ENCODE measurements at regions not wholly inside any gene's neighbourhood (a gene's known extent, or its start where the extent isn't known, plus 50 kb on each side); places are given as distances from the start of the nearest gene placed in this dataset.
"Not testable (repeated sequence)": the region's sequence is repeated elsewhere in the genome, so short reads cannot be mapped to it uniquely, and the experiment has no call there.

- CTCF ChIA-PET: no interaction called here
- no peak for TF ChIP-seq CTCF (IDR thresholded peaks at IDR 0.05; ENCODE audit: low read depth, low read length)
- POLR2A ChIA-PET: no interaction called here
These were observed 96.0 kb upstream of the VGLL4 start for GRCh38 chr3:11739706-11740105.

GRCh38 chr3:11739123-11739522 is 95.4 kb upstream of the VGLL4 start:
- Histone ChIP-seq H3K9me3 (ENCODE audit: control insufficient read depth, insufficient read depth, low read length) (no peaks in the 10 kb centered on the region; the same call in 1 of the 2 replicates), H3K4me3 (ENCODE audit: low read depth, low read length) (no peak overlapping the region), H3K27ac (ENCODE audit: low read depth, low read length) (no peak overlapping the region), H3K27me3 (ENCODE audit: control insufficient read depth, insufficient read depth, low read length) (peaks cover 33% of the 10 kb centered on the region)
- no peak for TF ChIP-seq CTCF (IDR thresholded peaks at IDR 0.05; ENCODE audit: low read depth, low read length)
- ChIA-PET POLR2A (no interaction called here), CTCF (no interaction called here)
- no peak for DNase-seq (ENCODE audit: low read depth, low spot score)

More at GRCh38 chr3:11739706-11740105, 96.0 kb upstream of the VGLL4 start:
- H3K27ac ChIP-seq (ENCODE audit: low read depth, low read length): no peak overlapping the region
- no peaks in the 10 kb centered on the region; the same call in 1 of the 2 replicates for H3K9me3 ChIP-seq (ENCODE audit: control insufficient read depth, insufficient read depth, low read length)
- H3K27me3 ChIP-seq (ENCODE audit: control insufficient read depth, insufficient read depth, low read length): peaks cover 33% of the 10 kb centered on the region
- DNase-seq (ENCODE audit: low read depth, low spot score): no peak
- H3K4me3 ChIP-seq (ENCODE audit: low read depth, low read length): no peak overlapping the region

- Histone ChIP-seq H3K27ac (ENCODE audit: low read depth, low read length) (no peak overlapping the region), H3K27me3 (ENCODE audit: control insufficient read depth, insufficient read depth, low read length) (peaks cover 29% of the 10 kb centered on the region), H3K4me3 (ENCODE audit: low read depth, low read length) (no peak overlapping the region), H3K9me3 (ENCODE audit: control insufficient read depth, insufficient read depth, low read length) (no peaks in the 10 kb centered on the region; the same call in 1 of the 2 replicates)
- CTCF ChIA-PET: interaction anchor here (0.8 to 1.2 kb wide), 2 partner anchors 10 to 359 kb away, joined by 3 read pairs; no protein-coding TSS in a partner anchor
- POLR2A ChIA-PET: no interaction called here
- DNase-seq (ENCODE audit: low read depth, low spot score): no peak
- TF ChIP-seq CTCF (IDR thresholded peaks at IDR 0.05; ENCODE audit: low read depth, low read length): no peak
These were observed 94.0 kb upstream of the VGLL4 start for GRCh38 chr3:11737742-11738141.

GRCh38 chr3:11736136-11736833 is 92.6 kb upstream of the VGLL4 start:
- TF ChIP-seq CTCF (IDR thresholded peaks at IDR 0.05; ENCODE audit: low read depth, low read length): no peak
- H3K4me3 ChIP-seq (ENCODE audit: low read depth, low read length): no peak overlapping the region
- no peaks in the 10 kb centered on the region; the same call in 1 of the 2 replicates for H3K9me3 ChIP-seq (ENCODE audit: control insufficient read depth, insufficient read depth, low read length)
- no peak overlapping the region for H3K27ac ChIP-seq (ENCODE audit: low read depth, low read length)
- peaks cover 36% of the 10 kb centered on the region for H3K27me3 ChIP-seq (ENCODE audit: control insufficient read depth, insufficient read depth, low read length)
- CTCF ChIA-PET: interaction anchor here (1.2 kb wide), 1 partner anchor 356 kb away, joined by 3 read pairs; no protein-coding TSS in a partner anchor
- no peak for DNase-seq (ENCODE audit: low read depth, low spot score)
- POLR2A ChIA-PET: no interaction called here

- H3K27ac ChIP-seq (ENCODE audit: low read depth, low read length): no peak overlapping the region
- no peaks in the 10 kb centered on the region; the same call in 1 of the 2 replicates for H3K9me3 ChIP-seq (ENCODE audit: control insufficient read depth, insufficient read depth, low read length)
- DNase-seq (ENCODE audit: low read depth, low spot score): no peak
- peaks cover 38% of the 10 kb centered on the region for H3K27me3 ChIP-seq (ENCODE audit: control insufficient read depth, insufficient read depth, low read length)
- no peak for TF ChIP-seq CTCF (IDR thresholded peaks at IDR 0.05; ENCODE audit: low read depth, low read length)
- H3K4me3 ChIP-seq (ENCODE audit: low read depth, low read length): no peak overlapping the region
- ChIA-PET POLR2A (no interaction called here), CTCF (interaction anchor here (1.2 kb wide), 1 partner anchor 356 kb away, joined by 3 read pairs; no protein-coding TSS in a partner anchor)
These were observed 91.9 kb upstream of the VGLL4 start for GRCh38 chr3:11735638-11736037.

- H3K4me3 ChIP-seq (ENCODE audit: low read depth, low read length); DNase-seq (ENCODE audit: low read depth, low spot score); CTCF ChIA-PET; H3K27ac ChIP-seq (ENCODE audit: low read depth, low read length); H3K9me3 ChIP-seq (ENCODE audit: control insufficient read depth, insufficient read depth, low read length): not testable (repeated sequence)
- peaks cover 35% of the 10 kb centered on the region for H3K27me3 ChIP-seq (ENCODE audit: control insufficient read depth, insufficient read depth, low read length)
- POLR2A ChIA-PET: interaction anchor here (0.6 kb wide), 1 partner anchor 99 kb away, joined by 5 read pairs; no protein-coding TSS in a partner anchor
These were observed 91.4 kb upstream of the VGLL4 start for GRCh38 chr3:11735111-11735510.

All from AG04450 (cell line).